Stimulated activated naive CD8-positive, alpha-beta T cell treated with anti-CD3 and anti-CD28 coated beads, Interleukin-15, amount 100 ng/mL, for 72 hours (primary cell): ENCODE measurements at regions not wholly inside any gene's neighbourhood (a gene's known extent, or its start where the extent isn't known, plus 50 kb on each side); places are given as distances from the start of the nearest gene placed in this dataset.
A peak's percentile ranks its signal among the peaks of the same experiment; 100 is the strongest.

Source experiments
- ATAC-seq: fragments of 150-1000 bp; cut with Tn5 transposase; 2 replicates; pipeline ENCODE4 v1.10.0; 2021; ENCODE audit warnings: mild to moderate bottlenecking, moderate library complexity
- DNase-seq, 2 donors: peaks; one replicate each; pipeline ENCODE4 v3.0.0; 2021 to 2022
- H3K27ac Mint-ChIP-seq, 2 donors: one replicate each; pipeline ENCODE4 v1.8.0; 2022; ENCODE audit warnings: mild to moderate bottlenecking in 2 of 2, mixed read lengths in 2 of 2, moderate library complexity in 2 of 2
- H3K27me3 Mint-ChIP-seq: one replicate; pipeline ENCODE4 v1.8.0; 2022; ENCODE audit warnings: mixed read lengths
- H3K4me1 Mint-ChIP-seq: one replicate; pipeline ENCODE4 v1.8.0; 2022; ENCODE audit warnings: mild to moderate bottlenecking, mixed read lengths
- H3K4me3 Mint-ChIP-seq, 2 donors: one replicate each; pipeline ENCODE4 v1.8.0; 2022; ENCODE audit warnings: mild to moderate bottlenecking in 2 of 2, mixed read lengths in 2 of 2, moderate library complexity in 1 of 2
- H3K9me3 Mint-ChIP-seq, 2 donors: one replicate each; pipeline ENCODE4 v1.8.0; 2022; ENCODE audit warnings: mixed read lengths in 2 of 2

DNA sequence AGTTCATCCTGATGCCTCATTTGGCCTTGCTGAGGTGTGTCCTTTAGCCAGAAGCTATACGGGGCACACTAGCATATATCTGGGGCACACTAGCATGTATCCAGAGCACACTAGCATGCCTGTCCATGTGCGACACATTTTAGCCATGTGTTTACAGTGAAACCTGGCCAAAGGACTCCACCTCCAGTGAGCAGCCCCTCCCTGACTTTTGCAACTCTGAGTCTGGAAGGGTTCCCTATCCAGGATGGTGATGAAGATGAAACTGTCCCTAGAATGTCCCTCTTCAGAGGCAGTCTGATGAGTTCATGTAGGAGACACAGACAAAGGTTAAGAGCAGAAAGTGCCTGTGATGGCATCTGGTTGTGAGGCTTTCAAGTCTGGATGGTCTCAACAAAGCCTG is 61.4 kb upstream of the LGALSL start:
- H3K4me3 Mint-ChIP-seq, result no peak overlapping the region
- H3K9me3 Mint-ChIP-seq, result peaks cover 9 to 17% of the 10 kb centered on the region in 2 donors
- DNase-seq (no peak), ATAC-seq (no peak)
- no peaks in the 10 kb centered on the region for H3K4me1 Mint-ChIP-seq
- no peak overlapping the region for H3K27ac Mint-ChIP-seq
- no peaks in the 10 kb centered on the region for H3K27me3 Mint-ChIP-seq

DNA sequence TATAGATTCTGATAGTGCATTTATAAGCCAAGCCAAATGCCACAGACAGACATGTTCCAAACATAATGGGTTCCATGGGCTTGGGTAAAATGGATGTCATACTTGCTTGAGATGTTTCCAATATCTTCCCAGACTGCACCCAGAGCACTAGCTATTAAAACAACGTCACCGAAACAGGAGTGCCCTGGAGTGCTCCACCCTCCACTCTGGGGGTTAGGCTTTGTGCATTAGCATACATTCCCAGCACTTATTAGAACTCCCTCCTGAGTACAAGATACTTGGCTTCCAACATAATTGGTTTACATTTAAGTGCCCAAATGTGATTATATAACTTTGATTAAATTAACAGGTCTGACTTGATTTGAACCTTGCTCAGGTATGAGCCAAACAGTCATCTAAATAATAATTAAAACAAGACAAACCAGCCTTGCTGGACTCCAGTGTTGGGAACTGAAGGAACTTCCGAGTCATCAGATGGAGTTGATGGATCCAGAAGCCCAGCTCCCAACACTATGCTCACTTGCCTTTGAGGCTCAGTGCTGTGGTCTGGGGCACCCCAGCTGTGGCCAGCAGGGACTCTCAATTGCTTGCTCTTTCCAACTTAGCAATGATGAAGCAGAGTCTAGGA is 60.5 kb upstream of the LGALSL start:
- no peak for ATAC-seq

DNA sequence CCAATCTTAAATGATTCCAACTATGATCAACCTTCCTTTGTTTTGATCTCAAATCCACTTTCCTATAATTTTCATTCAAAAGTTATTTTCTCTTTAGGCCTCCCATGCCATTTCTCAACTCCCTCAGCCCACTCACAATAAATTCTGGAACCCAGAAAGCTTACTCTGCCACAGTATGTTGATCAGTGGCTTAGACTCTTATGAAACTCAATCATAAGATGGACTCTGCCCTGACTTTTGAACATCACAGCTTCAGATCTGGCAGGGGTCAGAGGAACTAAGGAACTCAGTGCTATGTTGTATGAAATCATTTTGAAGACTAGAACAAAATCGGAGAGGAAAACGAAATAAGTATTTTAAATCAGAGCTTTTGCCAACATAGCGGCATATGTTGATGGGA is 59.8 kb upstream of the LGALSL start:
- Mint-ChIP-seq H3K27ac (no peak overlapping the region), H3K4me1 (no peaks in the 10 kb centered on the region), H3K4me3 (no peak overlapping the region), H3K9me3 (peaks cover 9 to 17% of the 10 kb centered on the region in 2 donors), H3K27me3 (no peaks in the 10 kb centered on the region)
- DNase-seq (no peak), ATAC-seq (no peak)

More for the DNA sequence above, 60.5 kb upstream of the LGALSL start:
- H3K4me3 Mint-ChIP-seq, result no peak overlapping the region
- H3K4me1 Mint-ChIP-seq, result no peaks in the 10 kb centered on the region
- no peaks in the 10 kb centered on the region for H3K27me3 Mint-ChIP-seq
- peaks cover 9 to 17% of the 10 kb centered on the region in 2 donors for H3K9me3 Mint-ChIP-seq
- no peak overlapping the region for H3K27ac Mint-ChIP-seq
- DNase-seq, result no peak

DNA sequence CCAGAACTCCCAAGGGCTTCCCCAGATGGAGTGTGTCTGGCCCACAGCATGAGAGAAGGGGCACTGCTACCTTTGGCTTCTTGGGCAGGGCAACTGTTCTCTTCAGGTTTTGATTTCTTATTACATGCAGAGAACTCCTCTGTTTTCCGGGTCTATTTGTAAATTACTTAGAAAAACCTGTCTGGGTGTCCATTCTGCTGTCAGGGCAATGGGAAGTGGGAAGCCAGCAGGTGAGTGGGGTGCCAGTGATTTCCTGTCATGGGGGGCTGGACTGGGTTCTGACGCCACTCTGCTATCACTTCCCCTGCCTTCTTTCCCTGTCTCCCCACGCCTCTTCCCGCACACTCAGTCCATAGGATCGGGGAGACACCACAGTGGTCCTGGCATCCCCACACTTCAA is 58.0 kb upstream of the LGALSL start:
- H3K4me1 Mint-ChIP-seq, result no peaks in the 10 kb centered on the region
- no peak for ATAC-seq

GRCh38 chr2:64396551-64396950 is 57.4 kb upstream of the LGALSL start:
- Mint-ChIP-seq H3K9me3 (peaks cover 0 to 6% of the 10 kb centered on the region in 2 donors), H3K4me1 (no peaks in the 10 kb centered on the region), H3K4me3 (no peak overlapping the region), H3K27ac (peak overlapping the region in 1 of 2 donors; percentile 28), H3K27me3 (peaks cover 7% of the 10 kb centered on the region)
- no peak for DNase-seq
- ATAC-seq, result no peak

More for the DNA sequence above, 58.0 kb upstream of the LGALSL start:
- DNase-seq, result no peak
- Mint-ChIP-seq H3K9me3 (peaks cover 2 to 11% of the 10 kb centered on the region in 2 donors), H3K27me3 (peaks cover 4% of the 10 kb centered on the region), H3K4me3 (no peak overlapping the region), H3K27ac (peak overlapping the region in 1 of 2 donors; percentile 60)

GRCh38 chr2:64398516-64399129 is 55.3 kb upstream of the LGALSL start:
- no peak for DNase-seq
- no peak overlapping the region for H3K27ac Mint-ChIP-seq
- no peak overlapping the region for H3K4me3 Mint-ChIP-seq
- H3K9me3 Mint-ChIP-seq, result no peaks in the 10 kb centered on the region
- ATAC-seq, result no peak
- H3K4me1 Mint-ChIP-seq, result no peaks in the 10 kb centered on the region
- peaks cover 7% of the 10 kb centered on the region for H3K27me3 Mint-ChIP-seq

- no peaks in the 10 kb centered on the region for H3K9me3 Mint-ChIP-seq
- H3K4me3 Mint-ChIP-seq, result no peak overlapping the region
- no peak overlapping the region for H3K27ac Mint-ChIP-seq
- DNase-seq (no peak), ATAC-seq (no peak)
- peaks cover 7% of the 10 kb centered on the region for H3K27me3 Mint-ChIP-seq
- no peaks in the 10 kb centered on the region for H3K4me1 Mint-ChIP-seq
Observed at GRCh38 chr2:64399521-64399920, 54.4 kb upstream of the LGALSL start.

- Mint-ChIP-seq H3K4me3 (no peak overlapping the region), H3K27ac (no peak overlapping the region), H3K9me3 (no peaks in the 10 kb centered on the region), H3K27me3 (peaks cover 7% of the 10 kb centered on the region), H3K4me1 (no peaks in the 10 kb centered on the region)
- no peak for ATAC-seq
- DNase-seq, result no peak
Observed at GRCh38 chr2:64400105-64400728, 53.7 kb upstream of the LGALSL start.

GRCh38 chr2:64400733-64401528 is 53.0 kb upstream of the LGALSL start:
- no peaks in the 10 kb centered on the region for H3K4me1 Mint-ChIP-seq
- H3K4me3 Mint-ChIP-seq, result no peak overlapping the region
- no peak for ATAC-seq
- H3K27ac Mint-ChIP-seq, result no peak overlapping the region
- peaks cover 7% of the 10 kb centered on the region for H3K27me3 Mint-ChIP-seq
- no peaks in the 10 kb centered on the region for H3K9me3 Mint-ChIP-seq
- no peak for DNase-seq

GRCh38 chr2:64401529-64401880 is 52.5 kb upstream of the LGALSL start:
- ATAC-seq (no peak), DNase-seq (no peak)
- no peak overlapping the region for H3K4me3 Mint-ChIP-seq
- no peaks in the 10 kb centered on the region for H3K9me3 Mint-ChIP-seq
- H3K27ac Mint-ChIP-seq, result no peak overlapping the region
- H3K27me3 Mint-ChIP-seq, result peaks cover 7% of the 10 kb centered on the region
- no peaks in the 10 kb centered on the region for H3K4me1 Mint-ChIP-seq

DNA sequence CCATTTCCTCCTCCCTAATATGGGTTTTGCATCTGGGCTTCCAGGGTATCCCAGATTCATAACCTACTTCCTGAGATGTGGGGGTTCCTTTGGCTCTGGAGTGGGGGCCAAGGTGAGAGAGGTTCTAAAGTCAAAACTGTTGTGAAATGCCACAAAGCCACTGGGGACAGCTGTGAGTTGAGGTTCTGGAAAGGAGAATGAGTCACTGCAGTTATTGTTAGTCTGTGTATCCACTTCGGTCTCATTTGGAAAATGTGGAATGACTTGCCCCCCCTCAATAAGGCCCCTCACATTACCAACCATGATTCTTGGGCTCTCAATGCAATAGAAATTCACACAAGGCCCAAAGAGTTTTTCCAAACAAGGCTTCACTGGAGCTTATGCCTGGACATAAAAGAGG is 51.1 kb upstream of the LGALSL start:
- ATAC-seq (no peak), DNase-seq (no peak)
- Mint-ChIP-seq H3K4me1 (no peaks in the 10 kb centered on the region), H3K27me3 (peaks cover 7% of the 10 kb centered on the region), H3K9me3 (no peaks in the 10 kb centered on the region), H3K4me3 (no peak overlapping the region), H3K27ac (no peak overlapping the region)

DNA sequence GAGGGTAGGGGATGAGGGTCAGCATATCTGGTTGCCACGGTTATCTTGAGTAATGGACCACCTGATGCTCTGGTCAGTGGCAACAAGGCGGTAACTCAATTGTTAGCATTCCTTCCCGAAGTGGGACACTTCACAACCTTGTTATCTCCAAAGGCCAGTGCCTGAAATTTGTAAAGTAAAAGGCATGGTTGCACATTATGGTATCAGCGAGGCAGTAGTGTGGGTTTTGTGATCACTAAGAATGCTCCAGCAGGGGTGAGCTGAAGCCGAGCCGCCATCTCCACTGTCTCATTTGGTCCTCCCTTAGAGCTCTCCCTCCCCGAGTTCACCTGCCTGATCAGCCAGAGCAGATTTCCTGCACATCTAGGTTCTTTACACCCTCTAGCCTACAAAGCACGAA is 50.5 kb upstream of the LGALSL start:
- no peak for DNase-seq
- Mint-ChIP-seq H3K27ac (no peak overlapping the region), H3K4me1 (no peaks in the 10 kb centered on the region), H3K4me3 (no peak overlapping the region), H3K9me3 (no peaks in the 10 kb centered on the region), H3K27me3 (peaks cover 7% of the 10 kb centered on the region)
- no peak for ATAC-seq

- Mint-ChIP-seq H3K4me3 (no peak overlapping the region), H3K27me3 (peaks cover 7% of the 10 kb centered on the region), H3K9me3 (no peaks in the 10 kb centered on the region), H3K27ac (no peak overlapping the region), H3K4me1 (no peaks in the 10 kb centered on the region)
- no peak for ATAC-seq
- DNase-seq, result no peak
Observed at GRCh38 chr2:64404002-64404731, 49.8 kb upstream of the LGALSL start.
